IMR-90 (cell line): ENCODE measurements at regions not wholly inside any gene's neighbourhood (a gene's known extent, or its start where the extent isn't known, plus 50 kb on each side); places are given as distances from the start of the nearest gene placed in this dataset.

Experiments used
- ATAC-seq: fragments of 200-7000 bp; cut with Tn5 transposase; 2 replicates; pipeline ENCODE4 v1.9.1; 2020; ENCODE audit warnings: low read depth, mild to moderate bottlenecking, moderate library complexity
- BruUV-seq: library from RNA; stranded (reverse); fragments of 400-500 nt; replicated peaks from 2 replicates; lab custom pipeline; 2021; lab: Mats Ljungman, UMichigan
- CTCF ChIA-PET: fragments of 300-600 bp; formaldehyde crosslinking; extraction: SDS; loops from one replicate; lab custom pipeline; 2021; ENCODE audit warnings: antibody characterized with exemption; lab: Yijun Ruan, JAX
- POLR2A ChIA-PET: fragments of 300-600 bp; sonication (Branson Sonifier 250); formaldehyde crosslinking; loops from one replicate; lab custom pipeline; 2022; ENCODE audit warnings: antibody characterized with exemption; ENCODE audit not compliant: unreplicated experiment; lab: Charles Lee
- DNase-seq: peaks from one replicate; pipeline ENCODE4 v3.0.0; 2013
- H2AFZ ChIP-seq: replicated peaks from 2 replicates; pipeline ENCODE3; 2013; ENCODE audit warnings: low read length, mild to moderate bottlenecking; ENCODE audit not compliant: poor library complexity
- H2AK5ac ChIP-seq: 2 replicates; pipeline ENCODE4 v1.6.1; 2013; ENCODE audit warnings: low read depth, low read length, inconsistent platforms
- H2AK9ac ChIP-seq: replicated peaks from 2 replicates; pipeline ENCODE3; 2013; ENCODE audit warnings: mild to moderate bottlenecking, low read depth, low read length, moderate library complexity; ENCODE audit not compliant: poor library complexity
- H2BK120ac ChIP-seq: 2 replicates; pipeline ENCODE4 v1.6.1; 2013; ENCODE audit warnings: low read depth, low read length, inconsistent platforms
- H2BK15ac ChIP-seq: 3 replicates; pipeline ENCODE4 v1.6.1; 2013; ENCODE audit warnings: low read depth, low read length, inconsistent platforms
- H2BK20ac ChIP-seq: 2 replicates; pipeline ENCODE4 v1.6.1; 2013; ENCODE audit warnings: low read depth, mild to moderate bottlenecking, inconsistent platforms, low read length, moderate library complexity
- H2BK5ac ChIP-seq: 2 replicates; pipeline ENCODE4 v1.6.1; 2013; ENCODE audit warnings: mild to moderate bottlenecking, low read depth, low read length, inconsistent platforms; ENCODE audit not compliant: poor library complexity, severe bottlenecking
- H3K14ac ChIP-seq: replicated peaks from 2 replicates; pipeline ENCODE4 v1.6.1; 2013; ENCODE audit warnings: low read depth, low read length, inconsistent platforms
- H3K18ac ChIP-seq: 2 replicates; pipeline ENCODE4 v1.6.1; 2013; ENCODE audit warnings: low read depth, low read length, control low read depth
- H3K23ac ChIP-seq: 2 replicates; pipeline ENCODE4 v1.6.1; 2013; ENCODE audit warnings: low read depth, low read length, inconsistent platforms
- H3K27ac ChIP-seq: 2 replicates; pipeline ENCODE4 v1.5.1; 2013; ENCODE audit warnings: mild to moderate bottlenecking, control low read depth, low read length; ENCODE audit not compliant: insufficient read depth
- H3K27me3 ChIP-seq: 2 replicates; pipeline ENCODE4 v1.6.1; 2013; ENCODE audit warnings: low read length; ENCODE audit not compliant: control insufficient read depth, insufficient read depth
- H3K36me3 ChIP-seq: 2 replicates; pipeline ENCODE4 v1.6.1; 2013; ENCODE audit warnings: low read length, mixed read lengths; ENCODE audit not compliant: control insufficient read depth, insufficient read depth
- H3K4ac ChIP-seq: 2 replicates; pipeline ENCODE4 v1.6.1; 2013; ENCODE audit warnings: low read depth, low read length, inconsistent platforms
- H3K4me1 ChIP-seq: 2 replicates; pipeline ENCODE4 v1.6.1; 2013; ENCODE audit warnings: low read length, mixed read lengths; ENCODE audit not compliant: control insufficient read depth, insufficient read depth
- H3K4me2 ChIP-seq: 2 replicates; pipeline ENCODE4 v1.6.1; 2013; ENCODE audit warnings: low read depth, mild to moderate bottlenecking, control low read depth, low read length, moderate library complexity
- H3K4me3 ChIP-seq: 2 replicates; pipeline ENCODE4 v1.5.1; 2013; ENCODE audit warnings: low read depth, mild to moderate bottlenecking, control low read depth, low read length, moderate library complexity; ENCODE audit not compliant: insufficient read depth
- H3K56ac ChIP-seq: 2 replicates; pipeline ENCODE4 v1.6.1; 2013; ENCODE audit warnings: low read length, inconsistent platforms; ENCODE audit not compliant: insufficient read depth; ENCODE audit errors: extremely low read depth
- H3K79me1 ChIP-seq, 2 experiments: 2 replicates each; pipeline ENCODE4 v1.6.1; 2013; ENCODE audit warnings: low read length in 2 of 2, inconsistent platforms in 1 of 2, low read depth in 1 of 2
- H3K9ac ChIP-seq: 2 replicates; pipeline ENCODE4 v1.6.1; 2013; ENCODE audit warnings: low read depth, low read length, control low read depth
- H3K9me1 ChIP-seq: 2 replicates; pipeline ENCODE4 v1.6.1; 2013; ENCODE audit warnings: low read length, inconsistent platforms; ENCODE audit not compliant: insufficient read depth
- H3K9me3 ChIP-seq: 2 replicates; pipeline ENCODE4 v1.6.1; 2013; ENCODE audit warnings: low read length; ENCODE audit not compliant: control insufficient read depth, insufficient read depth
- H4K20me1 ChIP-seq: 2 replicates; pipeline ENCODE4 v1.6.1; 2013; ENCODE audit warnings: low read length, inconsistent platforms; ENCODE audit not compliant: insufficient read depth
- H4K5ac ChIP-seq: 2 replicates; pipeline ENCODE4 v1.6.1; 2013; ENCODE audit warnings: mild to moderate bottlenecking, low read depth, low read length, control low read depth
- H4K8ac ChIP-seq, 2 experiments: 2 replicates each; pipeline ENCODE4 v1.6.1; 2013; ENCODE audit warnings: low read depth in 2 of 2, low read length in 2 of 2, control low read depth in 1 of 2, inconsistent platforms in 1 of 2
- H4K91ac ChIP-seq: 2 replicates; pipeline ENCODE4 v1.6.1; 2013; ENCODE audit warnings: low read depth, low read length, inconsistent platforms; ENCODE audit not compliant: insufficient read depth
- BHLHE40 ChIP-seq: fragments of 150-350 bp; IDR thresholded peaks from 2 replicates; pipeline ENCODE4 v1.6.1; 2016; ENCODE audit warnings: mild to moderate bottlenecking, low read depth, low read length
- CEBPB ChIP-seq: IDR thresholded peaks from 2 replicates; pipeline ENCODE4 v1.6.1; 2012; ENCODE audit warnings: low read depth, low read length, improper control_type of control experiment
- CHD1 ChIP-seq: IDR thresholded peaks from 2 replicates; pipeline ENCODE4 v1.6.1; 2012; ENCODE audit warnings: low read depth, low read length, improper control_type of control experiment
- ELK1 ChIP-seq: fragments of 150-350 bp; IDR thresholded peaks from 2 replicates; pipeline ENCODE4 v1.6.1; 2016; ENCODE audit warnings: low read depth, mild to moderate bottlenecking, low read length, moderate library complexity, borderline replicate concordance
- FOS ChIP-seq: fragments of 150-350 bp; IDR thresholded peaks from 2 replicates; pipeline ENCODE4 v1.6.1; 2016; ENCODE audit warnings: low read depth, low read length
- MAFK ChIP-seq: IDR thresholded peaks from 2 replicates; pipeline ENCODE4 v1.6.1; 2012; ENCODE audit warnings: low read depth, low read length, improper control_type of control experiment
- MAZ ChIP-seq: IDR thresholded peaks from 2 replicates; pipeline ENCODE4 v1.6.1; 2012; ENCODE audit warnings: low read depth, mild to moderate bottlenecking, low read length, improper control_type of control experiment, moderate library complexity, borderline replicate concordance
- MXI1 ChIP-seq: IDR thresholded peaks from 2 replicates; pipeline ENCODE4 v1.6.1; 2012; ENCODE audit warnings: low read depth, mild to moderate bottlenecking, low read length, moderate library complexity, borderline replicate concordance
- NFE2L2 ChIP-seq: fragments of 150-350 bp; IDR thresholded peaks from 2 replicates; pipeline ENCODE4 v1.6.1; 2016; ENCODE audit warnings: low read depth, mild to moderate bottlenecking, low read length
- POLR2A ChIP-seq: IDR thresholded peaks from 2 replicates; pipeline ENCODE4 v1.6.1; 2012; ENCODE audit warnings: mild to moderate bottlenecking, low read depth, low read length
- RAD21 ChIP-seq: IDR thresholded peaks from 2 replicates; pipeline ENCODE4 v1.6.1; 2012; ENCODE audit warnings: low read length, improper control_type of control experiment
- RCOR1 ChIP-seq: IDR thresholded peaks from 2 replicates; pipeline ENCODE4 v1.6.1; 2012; ENCODE audit warnings: mild to moderate bottlenecking, low read length, improper control_type of control experiment; ENCODE audit not compliant: insufficient replicate concordance
- RFX5 ChIP-seq: IDR thresholded peaks from 2 replicates; pipeline ENCODE4 v1.8.0; 2012; ENCODE audit warnings: low read depth, mild to moderate bottlenecking, low read length, moderate library complexity
- SMC3 ChIP-seq: fragments of 150-350 bp; IDR thresholded peaks from 2 replicates; pipeline ENCODE4 v1.6.1; 2016; ENCODE audit warnings: low read depth, mild to moderate bottlenecking, antibody characterized with exemption, low read length, moderate library complexity
- USF2 ChIP-seq: fragments of 150-350 bp; IDR thresholded peaks from 2 replicates; pipeline ENCODE4 v1.6.1; 2017; ENCODE audit warnings: mild to moderate bottlenecking, antibody characterized with exemption, low read length, low read depth
- WGBS, 2 experiments: methylation state at CpG; one replicate each; pipeline versions ENCODE4 v1.1.5 to v1.1.7; 2013; ENCODE audit warnings: missing lambda C conversion rate in 2 of 2; ENCODE audit not compliant: insufficient read length in 1 of 2; ENCODE audit errors: extremely low coverage in 2 of 2; 5-methylcytosine and 5-hydroxymethylcytosine counted together
- dilution Hi-C: fragments of 300-500 bp; cut with HindIII; formaldehyde crosslinking; loops from one replicate; pipeline ENCODE4 v1.14.3; 2018; ENCODE audit warnings: low sequenced_read_pairs; ENCODE audit not compliant: unreplicated experiment
- in situ Hi-C: fragments of 300-500 bp; cut with MboI; formaldehyde crosslinking; loops from 3 replicates; pipeline ENCODE4 v1.14.3; 2019; ENCODE audit warnings: low sequenced_read_pairs, inconsistent platforms, mixed read lengths
- intact Hi-C: fragments of 100-400 bp; cut with micrococcal nuclease; formaldehyde crosslinking; loops from 2 replicates; pipeline ENCODE4 v1.10.0; 2022

- Histone ChIP-seq H3K4me1 (no peaks in the 10 kb centered on the region), H3K9ac (no peak overlapping the region), H3K23ac (no peak overlapping the region), H3K14ac (no peak overlapping the region), H3K36me3 (no peaks in the 10 kb centered on the region), H3K4me2 (no peak overlapping the region), H3K4ac (no peak overlapping the region), H3K18ac (no peak overlapping the region), H3K9me3 (no peaks in the 10 kb centered on the region; the same call in 1 of the 2 replicates), H3K56ac (no peak overlapping the region), H4K5ac (no peak overlapping the region), H3K27me3 (no peaks in the 10 kb centered on the region; the same call in 1 of the 2 replicates), H2AFZ (no peak overlapping the region), H4K20me1 (no peaks in the 10 kb centered on the region), H4K8ac (no peak overlapping the region), H3K9me1 (no peaks in the 10 kb centered on the region), H3K4me3 (no peak overlapping the region), H2AK5ac (no peak overlapping the region), H2BK120ac (no peak overlapping the region), H2AK9ac (no peak overlapping the region), H4K91ac (no peak overlapping the region), H3K79me1 (no peaks in the 10 kb centered on the region), H2BK5ac (no peak overlapping the region), H2BK20ac (no peak overlapping the region), H2BK15ac (no peak overlapping the region), H3K27ac (no peak overlapping the region)
- dilution Hi-C loops = no loop called here
- CTCF ChIA-PET = no interaction called here
- no peak for TF ChIP-seq BHLHE40
- no peak for TF ChIP-seq POLR2A
- no peak for TF ChIP-seq SMC3
- no peak for TF ChIP-seq RAD21
- TF ChIP-seq RCOR1 = no peak
- no peak for TF ChIP-seq NFE2L2
- no peak for TF ChIP-seq CHD1
- TF ChIP-seq CEBPB = no peak
- TF ChIP-seq FOS = no peak
- no peak for TF ChIP-seq RFX5
- TF ChIP-seq MXI1 = no peak
- no peak for TF ChIP-seq ELK1
- no peak for TF ChIP-seq USF2
- no peak for TF ChIP-seq MAZ
- TF ChIP-seq MAFK = no peak
- WGBS, 2 experiments = 40% methylated on average over 1 of the region's 1 CpG; no CpG with 5 or more reads in 1 of the 2 experiments
- no TSS peak for BruUV-seq
- in situ Hi-C loops = no loop called here
- intact Hi-C loops = no loop called here
- POLR2A ChIA-PET = no interaction called here
- DNase-seq = no peak
- no peak for ATAC-seq
Observed at GRCh38 chr2:167752734-167753133, 494.7 kb downstream of the STK39 start.
